ENCODE measurements at regions not wholly inside any gene's neighbourhood (a gene's known extent, or its start where the extent isn't known, plus 50 kb on each side); places are given as distances from the start of the nearest gene placed in this dataset.
"Not testable (repeated sequence)": the region's sequence is repeated elsewhere in the genome, so short reads cannot be mapped to it uniquely, and the experiment has no call there.

GRCh38 chr2:13868275-13868674 lies 764.2 kb upstream of the LRATD1 start:
- TF ChIP-seq POLR2A (IDR thresholded peaks at IDR 0.05; ENCODE audit: low read depth, low read length); POU2F2 (IDR thresholded peaks at IDR 0.05; ENCODE audit: low read depth, low read length); PAX5 (IDR thresholded peaks at IDR 0.05; ENCODE audit: insufficient read depth, low read length, severe bottlenecking); POLR2AphosphoS5 (IDR thresholded peaks at IDR 0.05; ENCODE audit: low read depth, low read length): not testable (repeated sequence)
